ENCODE measurements at regions not wholly inside any gene's neighbourhood (a gene's known extent, or its start where the extent isn't known, plus 50 kb on each side); places are given as distances from the start of the nearest gene placed in this dataset.
A peak's percentile ranks its signal among the peaks of the same experiment; 100 is the strongest.

GRCh38 chr18:29892960-29893558 lies 1149.5 kb downstream of the DSC3 start:
- H3K4me3 ChIP-seq: no peak overlapping the region
- no peak for DNase-seq
- no peak overlapping the region for H3K27ac ChIP-seq
- intact Hi-C loops (cut with DNase I): no loop called here
- 64 to 76% (median 73%) methylated on average over 2 of the region's 2 CpGs for WGBS, 4 donors
- no peaks in the 10 kb centered on the region for H3K27me3 ChIP-seq
- H3K9me3 ChIP-seq: no peaks in the 10 kb centered on the region
- ATAC-seq: no peak
- TF ChIP-seq CTCF (IDR thresholded peaks at IDR 0.05) (peak in 8 of 12 donors; percentile 11 to 41 (median 33)), POLR2A (IDR thresholded peaks at IDR 0.05) (no peak)
- no peaks in the 10 kb centered on the region for H3K4me1 ChIP-seq
- H3K36me3 ChIP-seq: no peaks in the 10 kb centered on the region

GRCh38 chr18:29883114-29883513 lies 1159.4 kb downstream of the DSC3 start:
- H3K9me3 ChIP-seq: no peaks in the 10 kb centered on the region
- no peaks in the 10 kb centered on the region for H3K36me3 ChIP-seq
- TF ChIP-seq POLR2A (IDR thresholded peaks at IDR 0.05): no peak
- no peak for TF ChIP-seq CTCF (IDR thresholded peaks at IDR 0.05)
- DNase-seq: no peak
- H3K27ac ChIP-seq: no peak overlapping the region
- ATAC-seq: no peak
- no peaks in the 10 kb centered on the region for H3K27me3 ChIP-seq
- intact Hi-C loops (cut with DNase I): loop anchor here in 1 of 10 donors (10.0 kb wide), 1 partner anchor 58 kb away; no protein-coding TSS in a partner anchor
- no peak overlapping the region for H3K4me3 ChIP-seq
- no peaks in the 10 kb centered on the region for H3K4me1 ChIP-seq

GRCh38 chr18:29882620-29883019 lies 1159.9 kb downstream of the DSC3 start:
- TF ChIP-seq CTCF (IDR thresholded peaks at IDR 0.05) (no peak), POLR2A (IDR thresholded peaks at IDR 0.05) (no peak)
- Histone ChIP-seq H3K36me3 (no peaks in the 10 kb centered on the region), H3K27me3 (no peaks in the 10 kb centered on the region), H3K4me1 (no peaks in the 10 kb centered on the region), H3K9me3 (peaks cover 0 to 4% (median 0%) of the 10 kb centered on the region in 12 donors), H3K27ac (no peak overlapping the region), H3K4me3 (no peak overlapping the region)
- DNase-seq (no peak), ATAC-seq (no peak)
- intact Hi-C loops (cut with DNase I): loop anchor here in 1 of 10 donors (10.0 kb wide), 1 partner anchor 58 kb away; no protein-coding TSS in a partner anchor
- WGBS, 4 donors: 55 to 71% (median 57%) methylated on average over 1 of the region's 1 CpG

GRCh38 chr18:29879763-29880162 lies 1162.8 kb downstream of the DSC3 start:
- WGBS, 4 donors: 68 to 87% (median 73%) methylated on average over 2 of the region's 2 CpGs
- ATAC-seq (no peak), DNase-seq (no peak)
- Histone ChIP-seq H3K9me3 (peaks cover 0 to 6% (median 0%) of the 10 kb centered on the region in 12 donors), H3K4me3 (no peak overlapping the region), H3K4me1 (no peaks in the 10 kb centered on the region), H3K27ac (no peak overlapping the region), H3K36me3 (no peaks in the 10 kb centered on the region), H3K27me3 (no peaks in the 10 kb centered on the region)
- intact Hi-C loops (cut with DNase I): loop anchor here in 6 of 10 donors (10.0 kb wide), 4 partner anchors 55 to 1015 kb away; no protein-coding TSS in a partner anchor
- TF ChIP-seq POLR2A (IDR thresholded peaks at IDR 0.05) (no peak), CTCF (IDR thresholded peaks at IDR 0.05) (no peak)

Data from heart left ventricle (tissue), 16 donors.